GM21737 (cell line): ENCODE measurements at regions not wholly inside any gene's neighbourhood (a gene's known extent, or its start where the extent isn't known, plus 50 kb on each side); places are given as distances from the start of the nearest gene placed in this dataset.
"Not testable (repeated sequence)": the region's sequence is repeated elsewhere in the genome, so short reads cannot be mapped to it uniquely, and the experiment has no call there.

ENCODE experiments used
- ATAC-seq: cut with Tn5 transposase; IDR thresholded peaks from one replicate; pipeline ENCODE4 v1.9.1; 2021; ENCODE audit warnings: mild to moderate bottlenecking, moderate library complexity; ENCODE audit not compliant: unreplicated experiment

DNA sequence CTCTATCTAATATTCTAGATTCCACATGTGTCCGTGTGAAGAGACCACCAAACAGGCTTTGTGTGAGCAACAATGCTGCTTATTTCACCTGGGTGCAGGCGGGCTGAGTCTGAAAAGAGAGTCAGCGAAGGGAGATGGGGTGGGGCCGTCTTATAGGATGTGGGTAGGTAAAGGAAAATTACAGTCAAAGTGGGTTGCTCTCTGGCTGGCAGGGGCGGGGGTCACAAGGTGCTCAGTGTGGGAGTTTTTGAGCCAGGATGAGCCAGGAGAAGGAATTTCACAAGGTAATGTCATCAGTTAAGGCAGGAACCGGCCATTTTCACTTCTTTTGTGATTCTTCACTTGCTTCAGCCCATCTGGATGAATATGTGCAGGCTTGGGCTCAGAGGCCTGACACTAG, 779.3 kb downstream of the RNF144A start:
- not testable (repeated sequence) for ATAC-seq

DNA sequence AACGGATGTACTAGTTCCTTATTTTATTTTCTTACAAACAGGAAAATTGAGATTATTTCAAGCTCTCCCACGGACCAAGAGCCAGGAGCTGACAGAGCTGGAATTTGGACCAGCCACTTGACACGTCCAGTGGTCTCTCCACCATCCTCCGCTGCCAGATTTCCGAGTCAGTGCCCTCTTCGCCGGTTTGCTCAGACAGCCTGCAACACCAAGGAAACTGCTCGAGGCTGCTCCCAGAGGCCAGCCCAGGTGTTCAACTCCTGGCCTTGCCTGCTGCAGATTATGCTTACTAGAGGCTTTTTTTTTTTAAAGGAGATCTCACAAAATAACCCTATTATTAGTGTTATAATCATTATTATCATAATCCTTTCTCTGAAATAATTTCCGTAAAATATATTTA, 779.8 kb downstream of the RNF144A start:
- no peak for ATAC-seq

DNA sequence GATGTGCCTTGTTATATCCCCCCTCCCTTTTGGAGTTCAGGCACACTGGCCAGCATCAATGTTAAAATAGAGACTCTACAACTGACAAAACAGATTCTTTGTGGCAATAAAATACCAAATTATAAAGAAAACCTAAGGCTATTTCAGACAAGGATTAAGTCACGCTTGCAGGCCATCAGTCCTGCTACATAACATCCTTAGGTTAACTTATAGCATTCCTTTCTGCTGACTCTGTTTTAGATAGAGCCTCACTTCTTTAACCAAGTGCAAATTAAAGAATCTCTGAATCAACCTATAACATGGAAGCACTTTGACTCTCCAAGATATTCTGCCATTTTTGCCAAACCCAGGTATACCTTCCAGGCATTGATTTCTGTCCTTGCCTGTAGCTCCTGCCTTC, 784.6 kb downstream of the RNF144A start:
- no peak for ATAC-seq

DNA sequence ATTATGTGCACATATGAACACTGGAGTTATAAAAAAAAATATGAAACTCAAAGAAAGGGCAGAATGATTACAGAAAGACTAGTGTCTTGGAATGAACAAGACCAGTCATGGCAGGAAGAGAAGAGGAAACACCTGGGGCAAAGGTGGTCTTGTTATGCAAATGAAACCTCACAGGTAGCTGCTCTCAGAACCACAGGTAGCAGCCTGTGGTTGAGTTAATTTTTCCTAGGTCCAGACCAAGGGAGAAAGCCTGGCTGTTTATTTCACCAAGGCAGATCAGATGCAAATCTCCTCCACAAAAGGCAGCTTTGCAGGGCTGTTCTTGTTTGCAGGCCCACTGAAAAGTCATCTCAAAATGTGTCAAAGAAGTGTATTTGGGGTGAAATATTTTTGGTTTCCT, 785.8 kb downstream of the RNF144A start:
- no peak for ATAC-seq

DNA sequence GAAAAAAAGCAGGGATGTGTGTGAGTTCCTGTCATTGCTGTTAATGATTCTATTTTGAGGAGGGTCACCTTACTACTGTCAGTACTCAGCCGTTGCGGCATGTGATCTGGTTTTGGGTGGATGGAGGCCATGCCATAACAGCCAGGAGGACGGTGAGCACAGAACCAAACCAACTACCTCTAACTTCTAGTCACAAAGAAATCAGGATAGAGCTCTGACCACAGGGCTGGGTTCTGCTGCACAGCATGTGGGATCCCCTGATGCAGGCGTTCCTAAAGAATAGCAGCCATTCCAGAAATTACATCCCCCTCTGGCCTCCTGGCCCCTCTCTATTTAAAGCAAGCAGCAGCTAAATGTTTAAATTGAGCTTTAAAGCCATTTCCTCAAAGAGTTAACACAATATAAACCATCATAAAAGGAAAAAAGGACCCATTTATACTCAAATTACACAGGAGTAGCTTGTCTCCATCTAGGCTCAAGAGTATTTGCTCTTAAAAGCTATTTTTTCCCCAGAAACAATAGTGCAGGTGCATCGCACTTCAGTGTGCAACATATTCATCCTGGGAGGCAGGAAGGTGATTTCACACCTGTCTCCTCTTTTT, 786.4 kb downstream of the RNF144A start:
- no peak for ATAC-seq

DNA sequence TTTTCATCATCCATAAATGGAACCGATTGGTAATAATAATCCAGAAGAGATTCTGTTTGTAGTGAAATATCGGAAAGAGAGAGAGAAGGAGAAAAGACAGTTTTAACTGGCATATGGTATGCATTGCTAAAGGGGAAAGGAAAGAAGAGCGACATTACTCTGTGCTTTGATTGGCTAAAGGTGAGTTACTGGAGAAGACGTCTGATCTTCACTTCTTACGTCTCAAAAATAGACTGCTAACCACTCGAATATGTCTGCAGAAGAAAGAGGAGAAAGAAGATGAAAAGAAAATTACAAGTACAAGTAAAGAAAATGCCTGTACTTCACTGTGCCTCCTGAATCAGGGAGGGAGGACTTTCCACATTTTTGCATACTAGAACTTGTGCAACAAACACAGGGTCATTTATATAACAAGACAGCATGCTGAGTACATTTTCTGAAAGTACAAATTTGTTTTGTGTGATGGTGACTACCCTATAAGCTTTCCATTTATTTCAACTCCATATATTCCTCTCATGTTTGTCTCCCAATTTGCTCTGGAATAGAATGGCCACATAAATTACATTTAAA, 787.2 kb downstream of the RNF144A start:
- ATAC-seq: no peak

DNA sequence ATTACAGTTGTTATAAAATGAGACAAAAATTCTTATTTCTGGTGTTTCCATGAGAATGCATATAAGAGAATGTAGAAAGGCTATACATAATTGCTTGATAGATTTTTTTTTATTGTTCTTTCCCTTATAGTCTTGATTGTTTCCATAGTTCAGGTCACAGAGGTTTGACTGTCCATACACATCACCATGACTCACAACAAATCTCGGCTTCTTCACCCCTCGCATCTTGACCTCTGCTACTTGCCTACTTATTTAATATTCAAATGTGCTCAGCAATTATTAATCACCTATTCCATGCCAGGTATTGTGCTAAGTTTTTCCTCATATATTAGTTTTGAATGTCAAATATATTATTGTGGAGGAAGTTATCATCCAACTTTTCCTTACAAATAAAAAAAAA, 789.6 kb downstream of the RNF144A start:
- ATAC-seq: no peak

DNA sequence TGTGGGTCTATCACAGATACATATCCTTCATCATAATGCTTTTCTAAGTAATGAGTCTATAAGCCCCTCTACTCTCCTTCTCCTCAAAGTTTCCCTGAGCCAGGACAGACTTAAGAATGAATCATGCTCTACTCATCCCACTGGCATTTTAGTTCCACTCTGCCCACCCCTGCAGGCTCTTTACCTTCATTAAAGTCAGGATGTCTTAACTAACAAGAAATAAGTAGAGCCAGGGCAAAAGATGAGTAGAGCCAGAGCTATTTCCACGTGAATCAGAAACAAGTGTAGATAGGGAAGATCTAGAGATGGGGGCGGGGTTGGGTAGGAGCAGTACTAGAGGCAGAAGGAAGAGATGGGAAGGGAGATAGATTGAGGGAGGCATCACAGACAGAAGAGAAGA, 790.5 kb downstream of the RNF144A start:
- ATAC-seq: no peak

DNA sequence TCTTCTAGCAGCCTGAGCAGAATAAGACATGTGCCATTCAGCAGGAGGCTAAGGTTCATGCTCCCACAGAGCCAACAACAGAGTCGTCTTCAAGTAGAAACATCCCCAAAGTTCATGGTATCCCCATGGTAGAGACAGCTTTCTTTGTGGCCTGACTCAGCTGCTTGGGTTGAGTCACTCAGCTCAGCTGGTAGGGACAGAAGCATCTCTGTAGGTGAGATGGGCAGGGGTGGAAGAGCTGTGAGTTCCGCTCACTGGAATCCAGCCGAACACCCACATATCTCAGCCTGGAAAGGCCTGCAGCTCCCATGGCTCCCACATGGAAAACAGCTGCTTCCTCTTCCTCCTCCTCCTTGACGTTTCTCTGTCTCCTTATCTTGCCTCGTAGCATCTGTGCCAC, 792.7 kb downstream of the RNF144A start:
- ATAC-seq: no peak

DNA sequence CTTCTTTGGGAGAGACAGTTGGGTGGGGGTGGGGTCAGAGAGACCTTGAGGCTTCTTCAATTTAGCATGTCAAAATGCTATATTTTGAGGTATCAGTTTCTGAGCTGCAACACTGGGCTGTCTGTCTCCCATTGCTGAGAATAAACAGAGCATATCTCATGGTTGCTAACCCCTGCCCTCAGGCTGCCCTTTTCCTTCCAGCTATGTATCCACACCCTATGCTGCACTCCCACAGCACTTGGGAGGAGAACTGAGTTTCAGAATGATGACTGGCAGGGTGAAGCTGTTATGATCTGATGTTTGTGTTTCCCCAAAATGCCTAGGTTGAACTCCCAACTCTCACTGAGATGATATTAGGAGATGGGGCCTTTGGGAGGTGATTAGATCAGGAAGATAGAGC, 794.0 kb downstream of the RNF144A start:
- no peak for ATAC-seq

DNA sequence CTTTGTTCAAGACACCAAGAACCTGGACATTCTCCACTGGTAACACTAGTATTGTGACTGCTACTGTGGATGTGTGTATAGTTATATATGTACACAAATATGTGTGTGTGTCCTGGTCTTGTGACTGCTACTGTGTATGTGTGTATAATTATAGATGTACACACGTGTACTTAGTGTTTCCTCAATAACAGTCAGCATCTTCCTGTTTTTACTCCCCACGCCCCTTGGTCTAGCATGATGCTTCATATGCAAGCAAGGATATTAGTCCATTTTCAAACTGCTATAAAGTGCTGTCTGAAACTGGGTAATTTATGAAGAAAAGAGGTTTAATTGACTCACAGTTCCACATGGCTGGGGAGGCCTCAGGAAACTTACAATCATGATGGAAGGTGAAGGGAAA, 802.7 kb downstream of the RNF144A start:
- no peak for ATAC-seq

DNA sequence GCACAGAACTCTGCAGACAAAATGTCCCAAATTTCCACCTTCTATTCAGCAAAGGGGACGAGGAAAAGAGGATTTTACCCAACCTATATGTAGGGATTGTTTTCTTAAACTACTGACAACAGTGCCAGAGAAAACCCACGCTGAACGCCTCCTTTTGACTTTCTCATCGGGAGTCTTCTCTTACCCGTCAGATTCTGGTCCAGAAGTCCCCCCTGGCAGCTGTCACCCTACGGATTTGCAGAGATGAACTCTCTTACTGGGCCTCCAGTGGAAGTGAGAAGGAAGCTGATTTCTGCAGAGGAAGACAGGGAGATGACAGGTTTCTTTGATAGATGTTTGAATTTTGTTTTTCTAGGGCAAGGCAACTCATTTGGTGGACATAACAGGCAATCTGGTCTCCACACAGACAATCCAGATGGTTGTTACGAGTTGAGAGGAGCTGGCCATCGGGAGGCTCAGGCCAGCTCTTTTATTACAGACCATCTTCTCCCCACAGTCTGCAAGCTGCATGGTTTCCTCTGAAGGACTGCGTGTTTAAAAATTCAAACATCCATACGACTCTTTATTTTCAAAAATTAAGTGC, 804.3 kb downstream of the RNF144A start:
- ATAC-seq: no peak

DNA sequence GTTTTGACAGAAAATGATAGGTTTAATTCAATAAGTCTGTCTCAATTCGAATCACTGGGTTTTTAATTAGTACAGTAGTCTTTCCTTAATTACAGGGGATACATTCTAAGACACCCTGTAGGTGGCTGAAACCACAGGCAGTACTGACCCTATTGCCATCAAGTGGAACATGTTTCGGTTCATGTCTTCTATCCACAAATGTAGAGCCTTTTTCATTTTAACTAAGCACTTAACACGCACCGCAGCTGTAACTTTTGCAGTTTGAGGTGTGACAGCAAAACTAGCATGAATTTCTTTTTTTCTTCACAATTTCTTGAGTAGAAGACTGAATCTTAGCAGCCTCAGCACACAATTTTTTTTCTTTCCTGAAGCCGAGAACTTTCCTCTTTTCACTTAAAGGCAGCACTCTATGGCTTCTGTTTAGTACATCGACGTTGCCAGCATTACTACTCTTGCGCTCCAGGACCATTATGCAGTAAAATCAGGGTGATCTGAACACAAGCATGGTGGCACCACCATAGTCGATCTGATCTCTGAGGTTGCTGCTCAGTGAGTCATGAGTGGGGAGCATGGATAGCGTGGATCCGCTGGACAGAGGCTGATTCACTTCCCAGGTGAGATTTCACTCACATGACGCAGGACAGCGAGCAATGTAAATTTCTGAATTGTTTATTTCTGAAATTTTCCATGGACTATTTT, 805.1 kb downstream of the RNF144A start:
- no peak for ATAC-seq

DNA sequence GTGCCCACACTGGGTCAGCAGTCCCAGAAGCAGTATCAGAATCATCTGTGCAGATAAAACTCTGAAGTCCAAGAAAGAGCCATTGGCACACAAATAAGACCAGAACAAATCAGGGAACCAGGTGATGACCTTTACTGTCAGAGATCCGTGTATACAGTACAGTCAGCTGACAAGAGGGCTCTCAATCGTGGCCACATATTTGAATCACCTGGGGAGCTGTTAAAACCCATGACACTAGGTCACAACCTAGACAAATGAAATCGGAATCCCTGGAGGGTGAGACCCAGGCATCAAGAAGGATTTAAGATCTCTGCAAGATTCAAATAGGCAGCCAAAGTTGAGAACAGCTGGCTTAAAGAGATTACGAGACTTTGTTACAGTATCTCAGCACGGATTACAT, 807.1 kb downstream of the RNF144A start:
- no peak for ATAC-seq

DNA sequence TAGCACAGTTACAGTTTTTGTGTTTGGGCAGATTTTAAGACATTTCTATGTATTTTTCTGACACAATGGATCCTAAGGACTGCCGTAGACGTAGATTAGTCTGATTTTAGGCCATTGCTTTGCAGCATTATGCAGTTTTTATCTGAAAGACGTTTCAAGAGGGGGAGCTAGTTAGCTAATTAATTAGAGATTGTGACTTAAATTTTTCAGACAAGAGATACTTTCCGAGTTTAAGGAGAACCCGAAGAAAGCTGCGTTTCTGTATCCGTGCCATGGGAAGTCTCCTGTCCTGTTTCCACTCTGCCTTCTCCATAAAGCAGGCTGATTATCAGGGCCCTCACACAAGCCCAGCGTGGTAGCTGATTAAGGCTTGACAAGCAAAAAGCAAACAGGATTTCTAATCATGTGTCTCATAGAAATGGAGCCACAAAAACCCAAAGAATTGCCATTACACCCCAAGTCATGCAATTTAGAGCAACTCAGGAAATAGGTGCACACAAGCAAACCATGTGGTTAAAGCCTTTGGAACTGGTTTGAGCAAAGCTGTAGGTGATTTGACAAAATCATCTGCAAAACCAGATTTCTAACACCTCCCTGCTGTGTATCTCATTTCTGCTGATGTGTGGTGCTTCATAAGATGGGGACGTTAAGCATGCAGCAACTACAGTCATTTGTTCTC, 808.1 kb downstream of the RNF144A start:
- ATAC-seq: no peak

DNA sequence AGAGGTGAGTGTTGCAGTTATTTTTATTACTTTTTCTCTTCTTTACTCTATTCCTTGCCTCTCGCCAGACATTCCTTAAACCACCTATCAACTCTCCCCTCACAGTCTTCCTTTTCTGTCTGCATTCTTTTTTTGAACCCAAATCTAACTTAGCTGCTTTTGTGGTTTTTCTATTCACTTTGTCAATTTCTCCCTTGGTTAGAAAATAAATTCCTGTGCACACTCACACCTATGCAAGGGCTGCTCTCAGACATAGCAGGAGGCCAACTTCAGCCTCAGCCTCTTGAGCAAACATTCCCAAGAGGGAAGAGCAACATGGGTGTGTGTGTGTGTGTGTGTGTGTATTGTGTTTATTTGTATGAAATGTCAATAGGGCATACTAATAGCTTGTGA, 808.6 kb downstream of the RNF144A start:
- ATAC-seq: no peak

DNA sequence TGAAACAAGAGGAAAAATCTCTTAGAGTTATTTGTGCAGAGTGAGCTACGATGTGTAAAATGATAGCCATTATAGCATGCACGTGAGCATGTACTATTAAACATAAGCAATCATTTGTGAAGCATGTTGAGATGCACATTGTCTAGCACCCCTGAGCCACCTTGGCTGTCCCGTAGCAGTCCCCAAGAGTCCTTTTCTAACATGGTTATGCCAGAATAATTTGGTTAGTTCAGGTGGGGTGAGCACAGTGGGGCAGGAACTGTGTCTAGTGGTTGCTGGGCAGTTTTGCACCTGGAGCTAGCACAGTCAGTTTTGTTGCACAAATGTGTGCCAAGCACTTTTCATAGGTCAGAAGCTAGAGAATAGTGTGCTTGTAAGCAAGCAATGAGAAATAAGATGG, 809.8 kb downstream of the RNF144A start:
- no peak for ATAC-seq

DNA sequence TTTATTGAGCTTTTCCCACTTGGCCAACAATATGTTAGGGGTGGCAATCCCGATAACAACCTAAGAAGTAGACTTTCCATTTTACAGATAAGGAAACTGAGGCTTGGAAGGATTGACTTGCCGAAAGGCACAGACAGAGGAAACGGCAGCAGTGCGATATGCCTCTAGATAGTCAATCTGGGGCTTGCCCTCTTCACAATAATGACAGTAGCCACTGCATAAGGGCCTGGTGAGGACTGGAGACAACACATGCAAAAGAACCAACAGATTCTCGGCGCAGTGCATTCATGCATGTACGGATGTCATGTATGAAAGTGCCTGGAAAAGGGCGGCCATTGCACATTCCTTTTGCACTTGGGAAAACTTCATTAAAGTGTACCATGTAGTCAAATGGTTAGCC, 811.2 kb downstream of the RNF144A start:
- ATAC-seq: no peak

DNA sequence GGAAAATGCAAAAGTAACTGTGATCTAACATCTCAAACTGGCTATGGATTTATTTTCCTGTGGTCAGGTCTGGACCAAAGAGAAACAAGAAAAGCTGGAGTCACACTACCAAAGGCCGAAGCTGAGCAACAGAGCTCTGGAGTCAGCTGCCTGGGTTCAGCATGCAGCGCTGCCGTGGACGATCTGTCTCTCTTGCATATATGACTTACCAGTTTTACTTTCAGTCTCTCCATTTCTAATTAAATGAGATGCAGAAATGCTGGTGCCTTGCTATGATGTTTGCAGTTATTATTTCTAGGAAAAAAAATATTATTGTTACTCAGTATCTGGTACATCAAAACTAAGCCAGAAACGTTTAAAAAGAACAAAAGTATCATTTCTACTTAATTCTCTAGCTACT, 813.2 kb downstream of the RNF144A start:
- ATAC-seq: no peak

DNA sequence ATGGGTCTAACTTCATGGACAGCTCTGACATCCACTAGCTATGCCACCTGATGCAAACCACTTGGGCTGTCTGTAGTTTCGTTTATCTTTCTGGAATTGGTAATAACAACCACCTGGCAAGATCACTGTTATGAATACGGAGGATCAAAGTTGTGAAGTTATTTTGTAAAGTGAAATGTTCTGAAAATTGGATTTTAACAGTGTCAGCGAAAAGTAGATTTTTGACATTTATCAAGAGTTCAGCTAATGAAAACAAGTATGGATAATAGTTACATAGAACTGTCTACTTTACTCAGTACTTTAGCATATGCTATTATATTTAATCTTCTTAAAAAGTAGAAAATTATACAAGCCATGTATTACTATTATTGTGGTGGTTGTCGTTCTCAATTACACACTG, 813.8 kb downstream of the RNF144A start:
- no peak for ATAC-seq

DNA sequence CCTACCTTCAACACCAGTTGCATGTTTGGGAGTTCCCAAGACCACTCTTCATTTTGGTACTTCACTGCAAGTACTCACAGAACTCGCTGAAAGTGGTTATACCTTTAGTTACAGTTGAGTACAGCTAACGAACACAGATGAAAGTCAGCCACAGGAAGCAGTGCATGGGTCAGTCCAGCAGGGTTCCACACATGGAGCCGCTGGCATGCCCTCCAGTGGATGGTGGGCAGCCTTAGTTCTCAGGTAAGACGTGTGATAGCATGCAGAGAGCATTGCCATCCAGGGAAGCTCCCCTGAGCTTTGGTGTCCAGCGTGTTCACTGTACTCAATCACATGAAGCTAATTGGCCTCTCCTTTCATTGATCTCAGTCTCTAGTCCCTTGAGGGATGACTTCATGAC, 815.3 kb downstream of the RNF144A start:
- ATAC-seq: no peak
